B cell (primary cell): ENCODE measurements at regions not wholly inside any gene's neighbourhood (a gene's known extent, or its start where the extent isn't known, plus 50 kb on each side); places are given as distances from the start of the nearest gene placed in this dataset.

ENCODE experiments used
- ATAC-seq: fragments of 200-7000 bp; cut with Tn5 transposase; one replicate; pipeline ENCODE4 v1.10.0; 2021; ENCODE audit warnings: low read depth, mild to moderate bottlenecking, moderate number of reproducible peaks, moderate library complexity
- CTCF ChIA-PET: fragments of 350-600 bp; sonication (Branson Sonifier 250); formaldehyde crosslinking; loops from one replicate; lab custom pipeline; 2021; ENCODE audit warnings: antibody characterized with exemption, inconsistent platforms; lab: Charles Lee
- POLR2A ChIA-PET: fragments of 350-600 bp; sonication (Branson Sonifier 250); formaldehyde crosslinking; loops from one replicate; lab custom pipeline; 2021; ENCODE audit warnings: antibody characterized with exemption; lab: Charles Lee
- DNase-seq: peaks from one replicate; pipeline ENCODE4 v3.0.0; 2013
- H2AFZ ChIP-seq: 2 replicates; pipeline ENCODE4 v1.6.1; 2012; ENCODE audit warnings: mild to moderate bottlenecking, low read depth, low read length; ENCODE audit not compliant: insufficient read depth, poor library complexity, severe bottlenecking
- H3K27ac ChIP-seq, 2 donors: 1 replicate in 1 of 2; 2 replicates in 1 of 2; pipeline ENCODE4 v1.5.1; 2012 to 2013; ENCODE audit warnings: low read length in 2 of 2, mild to moderate bottlenecking in 2 of 2, moderate library complexity in 1 of 2
- H3K27me3 ChIP-seq, 4 experiments: fragments of 200-600 bp in 1 of 4; sonication (generic) in 1 of 4; replicated peaks in 1 of 4; 1 replicate in 2 of 4; 2 replicates in 2 of 4; pipeline versions ENCODE4 v1.6.1 to v1.7.0; 2013 to 2016; ENCODE audit warnings: low read length in 3 of 4, mild to moderate bottlenecking in 2 of 4, mixed read lengths in 1 of 4, moderate library complexity in 1 of 4; ENCODE audit not compliant: insufficient read depth in 4 of 4, control insufficient read depth in 3 of 4; ENCODE audit errors: control extremely low read depth in 1 of 4
- H3K36me3 ChIP-seq, 2 experiments: replicated peaks in 1 of 2; 1 replicate in 1 of 2; 2 replicates in 1 of 2; pipeline versions ENCODE4 v1.6.1 to v1.7.1; 2013; ENCODE audit warnings: low read length in 1 of 2; ENCODE audit not compliant: insufficient read depth in 2 of 2, control insufficient read depth in 1 of 2; ENCODE audit errors: control extremely low read depth in 1 of 2, extremely low read depth in 1 of 2
- H3K4me1 ChIP-seq, 2 donors: fragments of 200-600 bp in 1 of 2; sonication (generic) in 1 of 2; 1 replicate in 1 of 2; 2 replicates in 1 of 2; pipeline versions ENCODE4 v1.5.1 to v1.6.1; 2013 to 2017; ENCODE audit warnings: low read length in 2 of 2; ENCODE audit not compliant: control insufficient read depth in 2 of 2, insufficient read depth in 2 of 2
- H3K4me2 ChIP-seq: replicated peaks from 2 replicates; pipeline ENCODE3; 2012; ENCODE audit warnings: mild to moderate bottlenecking, low read depth, low read length; ENCODE audit not compliant: poor library complexity, severe bottlenecking
- H3K4me3 ChIP-seq, 5 experiments: fragments of 200-600 bp in 1 of 5; sonication (generic) in 1 of 5; 1 replicate in 3 of 5; 2 replicates in 2 of 5; pipeline versions ENCODE4 v1.5.1 to v1.7.0; 2011 to 2016; ENCODE audit warnings: low read length in 4 of 5, mild to moderate bottlenecking in 4 of 5, low read depth in 2 of 5, control low read depth in 1 of 5, moderate library complexity in 1 of 5; ENCODE audit not compliant: insufficient read depth in 1 of 5; ENCODE audit errors: control extremely low read depth in 1 of 5, extremely low read depth in 1 of 5
- H3K79me2 ChIP-seq: fragments of 200-600 bp; sonication (generic); one replicate; pipeline ENCODE4 v1.6.0; 2016; ENCODE audit warnings: low read length; ENCODE audit not compliant: control insufficient read depth, insufficient read depth
- H3K9ac ChIP-seq: fragments of 200-600 bp; sonication (generic); 2 replicates; pipeline ENCODE4 v1.6.1; 2017; ENCODE audit warnings: mild to moderate bottlenecking, low read length, moderate library complexity
- H3K9me3 ChIP-seq, 3 donors: one replicate each; pipeline versions ENCODE4 v1.6.1 to v1.7.1; 2013; ENCODE audit warnings: low read length in 2 of 3; ENCODE audit not compliant: control insufficient read depth in 2 of 3, insufficient read depth in 1 of 3; ENCODE audit errors: control extremely low read depth in 1 of 3
- H4K20me1 ChIP-seq: 2 replicates; pipeline ENCODE4 v1.6.0; 2012; ENCODE audit warnings: mild to moderate bottlenecking, low read length; ENCODE audit not compliant: insufficient read depth, control insufficient read depth, poor library complexity, severe bottlenecking
- H3K27ac Mint-ChIP-seq: one replicate; pipeline ENCODE4 v1.8.0; 2021; ENCODE audit warnings: mixed read lengths
- H3K27me3 Mint-ChIP-seq: one replicate; pipeline ENCODE4 v1.8.0; 2021; ENCODE audit warnings: mixed read lengths
- H3K4me1 Mint-ChIP-seq: one replicate; pipeline ENCODE4 v1.8.0; 2021; ENCODE audit warnings: mixed read lengths
- H3K4me3 Mint-ChIP-seq: one replicate; pipeline ENCODE4 v1.8.0; 2021; ENCODE audit warnings: mixed read lengths
- H3K9me3 Mint-ChIP-seq: one replicate; pipeline ENCODE4 v1.8.0; 2022; ENCODE audit warnings: mixed read lengths; ENCODE audit not compliant: insufficient read depth
- EZH2 ChIP-seq: IDR thresholded peaks from 2 replicates; pipeline ENCODE4 v1.6.1; 2012; ENCODE audit warnings: borderline replicate concordance, low read depth, mild to moderate bottlenecking, moderate library complexity, low read length; ENCODE audit not compliant: insufficient read depth, poor library complexity, severe bottlenecking
- WGBS: methylation state at CpG from one replicate; pipeline ENCODE4 v1.1.5; 2013; ENCODE audit warnings: missing lambda C conversion rate; ENCODE audit not compliant: insufficient coverage; 5-methylcytosine and 5-hydroxymethylcytosine counted together
- intact Hi-C: fragments of 100-400 bp; cut with micrococcal nuclease; formaldehyde crosslinking; loops from one replicate; pipeline ENCODE4 v1.10.0; 2022
- TF ChIP-seq, protein P1 (sequence below): fragments of 200-600 bp; IDR thresholded peaks from one replicate; pipeline ENCODE4 v1.8.0; 2022; ENCODE audit warnings: antibody characterized with exemption, mild to moderate bottlenecking

DNA sequence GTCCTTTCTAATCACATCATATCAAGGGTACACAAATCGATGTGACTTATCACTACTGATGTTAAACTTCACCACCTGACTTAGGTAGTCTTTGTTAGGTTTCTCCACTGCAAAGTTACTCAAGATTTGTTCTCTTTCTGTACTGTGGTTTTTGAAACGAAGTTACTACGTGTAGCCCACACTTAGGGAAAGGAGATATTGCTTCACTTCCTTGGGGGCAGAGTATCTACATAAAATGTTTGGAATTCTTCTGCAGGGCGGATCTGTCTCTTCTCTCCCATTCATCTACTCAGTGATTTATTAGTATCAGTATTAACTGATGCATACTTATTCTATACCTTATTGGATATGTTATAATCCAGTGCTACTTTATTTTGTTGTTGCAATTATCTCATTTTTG lies 403.6 kb upstream of the MON1B start:
- CTCF ChIA-PET, result no interaction called here
- Histone ChIP-seq H3K4me1 (no peaks in the 10 kb centered on the region), H3K9me3 (no peaks in the 10 kb centered on the region), H3K79me2 (no peaks in the 10 kb centered on the region), H3K9ac (no peak overlapping the region), H3K36me3 (no peaks in the 10 kb centered on the region), H2AFZ (no peak overlapping the region), H4K20me1 (no peaks in the 10 kb centered on the region), H3K4me3 (no peak overlapping the region), H3K4me2 (no peak overlapping the region), H3K27me3 (no peaks in the 10 kb centered on the region), H3K27ac (no peak overlapping the region)
- intact Hi-C loops, result no loop called here
- H3K9me3 Mint-ChIP-seq, result peaks cover 7% of the 10 kb centered on the region
- TF ChIP-seq, protein P1, sequence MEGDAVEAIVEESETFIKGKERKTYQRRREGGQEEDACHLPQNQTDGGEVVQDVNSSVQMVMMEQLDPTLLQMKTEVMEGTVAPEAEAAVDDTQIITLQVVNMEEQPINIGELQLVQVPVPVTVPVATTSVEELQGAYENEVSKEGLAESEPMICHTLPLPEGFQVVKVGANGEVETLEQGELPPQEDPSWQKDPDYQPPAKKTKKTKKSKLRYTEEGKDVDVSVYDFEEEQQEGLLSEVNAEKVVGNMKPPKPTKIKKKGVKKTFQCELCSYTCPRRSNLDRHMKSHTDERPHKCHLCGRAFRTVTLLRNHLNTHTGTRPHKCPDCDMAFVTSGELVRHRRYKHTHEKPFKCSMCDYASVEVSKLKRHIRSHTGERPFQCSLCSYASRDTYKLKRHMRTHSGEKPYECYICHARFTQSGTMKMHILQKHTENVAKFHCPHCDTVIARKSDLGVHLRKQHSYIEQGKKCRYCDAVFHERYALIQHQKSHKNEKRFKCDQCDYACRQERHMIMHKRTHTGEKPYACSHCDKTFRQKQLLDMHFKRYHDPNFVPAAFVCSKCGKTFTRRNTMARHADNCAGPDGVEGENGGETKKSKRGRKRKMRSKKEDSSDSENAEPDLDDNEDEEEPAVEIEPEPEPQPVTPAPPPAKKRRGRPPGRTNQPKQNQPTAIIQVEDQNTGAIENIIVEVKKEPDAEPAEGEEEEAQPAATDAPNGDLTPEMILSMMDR, result no peak
- TF ChIP-seq EZH2, result no peak
- no peaks in the 10 kb centered on the region for H3K4me1 Mint-ChIP-seq
- no peaks in the 10 kb centered on the region for H3K27me3 Mint-ChIP-seq
- 100% methylated on average over 1 of the region's 4 CpGs for WGBS
- no peak overlapping the region for H3K4me3 Mint-ChIP-seq
- POLR2A ChIA-PET, result no interaction called here
- DNase-seq, result no peak
- no peak for ATAC-seq
- H3K27ac Mint-ChIP-seq, result no peak overlapping the region

DNA sequence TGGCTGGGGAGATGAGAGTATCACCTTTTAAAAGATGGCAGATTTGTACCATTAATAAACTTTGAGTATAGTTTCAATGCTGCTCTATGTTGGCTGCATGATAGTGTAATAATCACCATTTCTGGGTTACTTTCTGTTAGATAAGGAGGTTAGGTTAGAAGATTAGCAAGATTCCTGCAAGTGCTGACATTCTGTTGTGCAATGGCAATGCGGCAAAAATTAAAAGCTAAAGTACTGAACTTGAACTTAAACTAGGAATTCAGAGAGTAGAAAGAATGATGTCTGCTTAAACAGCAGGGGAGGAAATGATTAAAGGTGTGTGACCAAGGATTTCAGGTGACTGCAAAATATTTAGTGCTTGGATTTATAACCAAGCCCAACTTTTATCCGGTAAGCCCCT lies 399.8 kb upstream of the MON1B start:
- Histone ChIP-seq H3K36me3 (no peaks in the 10 kb centered on the region), H3K9me3 (peaks cover 0 to 4% (median 0%) of the 10 kb centered on the region in 3 donors), H3K27me3 (no peaks in the 10 kb centered on the region), H4K20me1 (no peaks in the 10 kb centered on the region), H3K4me2 (no peak overlapping the region), H3K79me2 (no peaks in the 10 kb centered on the region), H3K9ac (no peak overlapping the region), H3K27ac (no peak overlapping the region), H2AFZ (no peak overlapping the region), H3K4me1 (no peaks in the 10 kb centered on the region), H3K4me3 (no peak overlapping the region)
- ChIA-PET CTCF (no interaction called here), POLR2A (no interaction called here)
- 89% methylated on average over 1 of the region's 2 CpGs for WGBS
- Mint-ChIP-seq H3K27ac (no peak overlapping the region), H3K9me3 (peaks cover 7% of the 10 kb centered on the region), H3K4me1 (no peaks in the 10 kb centered on the region), H3K4me3 (no peak overlapping the region), H3K27me3 (no peaks in the 10 kb centered on the region)
- ATAC-seq (no peak), DNase-seq (no peak)
- TF ChIP-seq, protein P1, result no peak
- no peak for TF ChIP-seq EZH2
- intact Hi-C loops, result no loop called here
